ENCODE measurements at regions not wholly inside any gene's neighbourhood (a gene's known extent, or its start where the extent isn't known, plus 50 kb on each side); places are given as distances from the start of the nearest gene placed in this dataset.

DNA sequence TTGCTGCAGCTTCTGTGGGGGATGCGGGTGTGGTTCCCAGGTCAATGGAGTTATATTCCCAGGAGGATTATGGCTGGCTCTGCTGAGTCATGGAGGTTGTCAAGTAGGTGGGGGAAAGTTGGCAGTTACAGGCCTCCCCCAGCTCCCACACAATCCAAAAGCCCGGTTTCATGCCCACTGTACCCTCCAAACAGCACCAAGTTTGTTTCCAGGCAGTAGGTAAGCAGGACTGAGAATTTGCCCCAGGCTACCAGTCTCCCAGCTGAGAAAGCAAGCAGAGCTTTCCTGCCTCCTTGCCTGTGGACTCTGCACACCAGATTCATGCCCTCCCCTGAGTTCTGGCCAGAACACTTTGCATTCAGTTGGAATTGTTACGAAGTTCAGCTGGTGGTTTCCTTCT lies 578.2 kb downstream of the MEI4 start:
- TF ChIP-seq, protein P1, sequence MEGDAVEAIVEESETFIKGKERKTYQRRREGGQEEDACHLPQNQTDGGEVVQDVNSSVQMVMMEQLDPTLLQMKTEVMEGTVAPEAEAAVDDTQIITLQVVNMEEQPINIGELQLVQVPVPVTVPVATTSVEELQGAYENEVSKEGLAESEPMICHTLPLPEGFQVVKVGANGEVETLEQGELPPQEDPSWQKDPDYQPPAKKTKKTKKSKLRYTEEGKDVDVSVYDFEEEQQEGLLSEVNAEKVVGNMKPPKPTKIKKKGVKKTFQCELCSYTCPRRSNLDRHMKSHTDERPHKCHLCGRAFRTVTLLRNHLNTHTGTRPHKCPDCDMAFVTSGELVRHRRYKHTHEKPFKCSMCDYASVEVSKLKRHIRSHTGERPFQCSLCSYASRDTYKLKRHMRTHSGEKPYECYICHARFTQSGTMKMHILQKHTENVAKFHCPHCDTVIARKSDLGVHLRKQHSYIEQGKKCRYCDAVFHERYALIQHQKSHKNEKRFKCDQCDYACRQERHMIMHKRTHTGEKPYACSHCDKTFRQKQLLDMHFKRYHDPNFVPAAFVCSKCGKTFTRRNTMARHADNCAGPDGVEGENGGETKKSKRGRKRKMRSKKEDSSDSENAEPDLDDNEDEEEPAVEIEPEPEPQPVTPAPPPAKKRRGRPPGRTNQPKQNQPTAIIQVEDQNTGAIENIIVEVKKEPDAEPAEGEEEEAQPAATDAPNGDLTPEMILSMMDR (conservative IDR thresholded peaks at IDR 0.05 in 1 of 2, IDR thresholded peaks at IDR 0.05 in 1 of 2; ENCODE audit: low read depth in 1 of 2, low read length in 2 of 2), result no peak
- no peak for TF ChIP-seq EZH2 (IDR thresholded peaks at IDR 0.05; ENCODE audit: low read length, missing control alignments)

Data from fibroblast of lung (primary cell).